CD4-positive, CD25-positive, alpha-beta regulatory T cell (primary cell): ENCODE measurements at regions not wholly inside any gene's neighbourhood (a gene's known extent, or its start where the extent isn't known, plus 50 kb on each side); places are given as distances from the start of the nearest gene placed in this dataset.

Experiments used
- ATAC-seq, 2 donors: fragments of 150-1000 bp; cut with Tn5 transposase; one replicate each; pipeline ENCODE4 v1.10.0; 2021; ENCODE audit warnings: low read depth in 2 of 2, moderate number of reproducible peaks in 2 of 2, moderate library complexity in 1 of 2
- DNase-seq, 3 donors: peaks; one replicate each; pipeline versions ENCODE4 v3.0.0 to v3.0.0-alpha.2; 2012 to 2022; ENCODE audit warnings: mixed read lengths in 1 of 3
- H3K27ac ChIP-seq: one replicate; pipeline ENCODE4 v1.7.0; 2013; ENCODE audit warnings: mild to moderate bottlenecking, low read length; ENCODE audit not compliant: insufficient read depth, poor library complexity, severe bottlenecking
- H3K27me3 ChIP-seq: one replicate; pipeline ENCODE4 v1.7.0; 2013; ENCODE audit warnings: low read length; ENCODE audit not compliant: control insufficient read depth, insufficient read depth
- H3K36me3 ChIP-seq: one replicate; pipeline ENCODE4 v1.7.0; 2013; ENCODE audit warnings: mild to moderate bottlenecking, low read length, moderate library complexity; ENCODE audit not compliant: control insufficient read depth, insufficient read depth
- H3K4me1 ChIP-seq: 2 replicates; pipeline ENCODE4 v1.7.0; 2013; ENCODE audit warnings: mild to moderate bottlenecking, low read length; ENCODE audit not compliant: insufficient read depth, control insufficient read depth, poor library complexity, severe bottlenecking
- H3K4me3 ChIP-seq: one replicate; pipeline ENCODE4 v1.7.0; 2013; ENCODE audit warnings: low read depth, mild to moderate bottlenecking, low read length, moderate library complexity
- H3K9me3 ChIP-seq, 2 experiments: 1 replicate in 1 of 2; 2 replicates in 1 of 2; pipeline ENCODE4 v1.7.0; 2013; ENCODE audit warnings: low read length in 2 of 2, mild to moderate bottlenecking in 1 of 2, moderate library complexity in 1 of 2; ENCODE audit not compliant: control insufficient read depth in 2 of 2
- H3K27ac Mint-ChIP-seq, 3 donors: one replicate each; pipeline ENCODE4 v1.8.0; 2020 to 2022; ENCODE audit warnings: mild to moderate bottlenecking in 3 of 3, mixed read lengths in 3 of 3, moderate library complexity in 2 of 3
- H3K27me3 Mint-ChIP-seq: one replicate; pipeline ENCODE4 v1.8.0; 2022; ENCODE audit warnings: mild to moderate bottlenecking, mixed read lengths
- H3K36me3 Mint-ChIP-seq: one replicate; pipeline ENCODE4 v1.8.0; 2020; ENCODE audit warnings: mixed read lengths
- H3K4me1 Mint-ChIP-seq, 4 donors: one replicate each; pipeline ENCODE4 v1.8.0; 2020 to 2022; ENCODE audit warnings: mixed read lengths in 4 of 4, mild to moderate bottlenecking in 1 of 4
- H3K4me3 Mint-ChIP-seq, 4 donors: one replicate each; pipeline ENCODE4 v1.8.0; 2020 to 2022; ENCODE audit warnings: mild to moderate bottlenecking in 4 of 4, mixed read lengths in 4 of 4, moderate library complexity in 3 of 4
- H3K9me3 Mint-ChIP-seq, 7 donors: one replicate each; pipeline ENCODE4 v1.8.0; 2020 to 2022; ENCODE audit warnings: mixed read lengths in 7 of 7, mild to moderate bottlenecking in 3 of 7, moderate library complexity in 2 of 7

GRCh38 chr1:188218289-188218688 lies 1389.5 kb downstream of the PLA2G4A start:
- Mint-ChIP-seq H3K4me1 (no peaks in the 10 kb centered on the region), H3K27me3 (no peaks in the 10 kb centered on the region), H3K27ac (no peak overlapping the region), H3K36me3 (no peaks in the 10 kb centered on the region), H3K9me3 (peaks cover 3 to 25% (median 4%) of the 10 kb centered on the region in 7 donors), H3K4me3 (no peak overlapping the region)
- H3K4me3 ChIP-seq = no peak overlapping the region
- DNase-seq (no peak), ATAC-seq (no peak)
- peaks cover 0 to 5% of the 10 kb centered on the region in 2 experiments for H3K9me3 ChIP-seq
- no peaks in the 10 kb centered on the region for H3K4me1 ChIP-seq
- no peak overlapping the region for H3K27ac ChIP-seq
- no peaks in the 10 kb centered on the region for H3K36me3 ChIP-seq
- no peaks in the 10 kb centered on the region for H3K27me3 ChIP-seq

- Histone ChIP-seq H3K4me1 (no peaks in the 10 kb centered on the region), H3K27ac (no peak overlapping the region), H3K9me3 (peaks cover 0 to 5% of the 10 kb centered on the region in 2 experiments), H3K36me3 (no peaks in the 10 kb centered on the region), H3K27me3 (no peaks in the 10 kb centered on the region), H3K4me3 (no peak overlapping the region)
- H3K9me3 Mint-ChIP-seq = peaks cover 0 to 23% (median 8%) of the 10 kb centered on the region in 7 donors
- no peak overlapping the region for H3K27ac Mint-ChIP-seq
- H3K36me3 Mint-ChIP-seq = no peaks in the 10 kb centered on the region
- DNase-seq = no peak
- ATAC-seq = no peak
- H3K27me3 Mint-ChIP-seq = no peaks in the 10 kb centered on the region
- no peaks in the 10 kb centered on the region for H3K4me1 Mint-ChIP-seq
- H3K4me3 Mint-ChIP-seq = no peak overlapping the region
Observed at GRCh38 chr1:188220051-188220450, 1391.3 kb downstream of the PLA2G4A start.

GRCh38 chr1:188224263-188224662 lies 1395.5 kb downstream of the PLA2G4A start:
- Histone ChIP-seq H3K27me3 (no peaks in the 10 kb centered on the region), H3K27ac (no peak overlapping the region), H3K4me3 (no peak overlapping the region), H3K36me3 (no peaks in the 10 kb centered on the region), H3K4me1 (no peaks in the 10 kb centered on the region), H3K9me3 (no peaks in the 10 kb centered on the region)
- H3K4me1 Mint-ChIP-seq = no peaks in the 10 kb centered on the region
- no peak for ATAC-seq
- H3K27ac Mint-ChIP-seq = no peak overlapping the region
- H3K4me3 Mint-ChIP-seq = peak overlapping the region in 1 of 4 donors; percentile 51
- DNase-seq = no peak
- H3K36me3 Mint-ChIP-seq = no peaks in the 10 kb centered on the region
- H3K9me3 Mint-ChIP-seq = peaks cover 0 to 38% (median 9%) of the 10 kb centered on the region in 7 donors
- H3K27me3 Mint-ChIP-seq = no peaks in the 10 kb centered on the region

- Mint-ChIP-seq H3K36me3 (no peaks in the 10 kb centered on the region), H3K4me1 (no peaks in the 10 kb centered on the region), H3K4me3 (peak overlapping the region in 1 of 4 donors; percentile 21), H3K27ac (no peak overlapping the region), H3K9me3 (peaks cover 0 to 38% (median 9%) of the 10 kb centered on the region in 7 donors), H3K27me3 (no peaks in the 10 kb centered on the region)
- H3K9me3 ChIP-seq = no peaks in the 10 kb centered on the region
- ATAC-seq (no peak), DNase-seq (no peak)
- no peak overlapping the region for H3K27ac ChIP-seq
- H3K4me1 ChIP-seq = no peaks in the 10 kb centered on the region
- H3K36me3 ChIP-seq = no peaks in the 10 kb centered on the region
- H3K4me3 ChIP-seq = no peak overlapping the region
- H3K27me3 ChIP-seq = no peaks in the 10 kb centered on the region
Observed at GRCh38 chr1:188225975-188226374, 1397.2 kb downstream of the PLA2G4A start.

GRCh38 chr1:188228623-188229022 lies 1399.9 kb downstream of the PLA2G4A start:
- Histone ChIP-seq H3K36me3 (no peaks in the 10 kb centered on the region), H3K4me3 (no peak overlapping the region), H3K9me3 (no peaks in the 10 kb centered on the region), H3K27me3 (no peaks in the 10 kb centered on the region), H3K4me1 (no peaks in the 10 kb centered on the region), H3K27ac (no peak overlapping the region)
- DNase-seq (no peak), ATAC-seq (no peak)
- Mint-ChIP-seq H3K27me3 (no peaks in the 10 kb centered on the region), H3K4me1 (no peaks in the 10 kb centered on the region), H3K4me3 (no peak overlapping the region), H3K36me3 (no peaks in the 10 kb centered on the region), H3K27ac (no peak overlapping the region), H3K9me3 (peaks cover 0 to 40% (median 10%) of the 10 kb centered on the region in 7 donors)

- H3K4me3 ChIP-seq = no peak overlapping the region
- H3K27ac ChIP-seq = no peak overlapping the region
- Mint-ChIP-seq H3K9me3 (peaks cover 0 to 15% (median 3%) of the 10 kb centered on the region in 7 donors), H3K36me3 (no peaks in the 10 kb centered on the region), H3K4me1 (no peaks in the 10 kb centered on the region), H3K27me3 (no peaks in the 10 kb centered on the region), H3K4me3 (no peak overlapping the region), H3K27ac (no peak overlapping the region)
- H3K27me3 ChIP-seq = no peaks in the 10 kb centered on the region
- DNase-seq (no peak), ATAC-seq (no peak)
- no peaks in the 10 kb centered on the region for H3K4me1 ChIP-seq
- no peaks in the 10 kb centered on the region for H3K36me3 ChIP-seq
- H3K9me3 ChIP-seq = no peaks in the 10 kb centered on the region
Observed at GRCh38 chr1:188237573-188238348, 1409.0 kb downstream of the PLA2G4A start.

GRCh38 chr1:188240772-188241406 lies 1412.1 kb downstream of the PLA2G4A start:
- H3K4me3 Mint-ChIP-seq = no peak overlapping the region
- H3K36me3 ChIP-seq = no peaks in the 10 kb centered on the region
- H3K4me1 ChIP-seq = no peaks in the 10 kb centered on the region
- DNase-seq (no peak), ATAC-seq (no peak)
- H3K9me3 Mint-ChIP-seq = peaks cover 0 to 11% (median 1%) of the 10 kb centered on the region in 7 donors
- no peaks in the 10 kb centered on the region for H3K27me3 Mint-ChIP-seq
- H3K4me1 Mint-ChIP-seq = no peaks in the 10 kb centered on the region
- no peak overlapping the region for H3K4me3 ChIP-seq
- H3K9me3 ChIP-seq = no peaks in the 10 kb centered on the region
- no peaks in the 10 kb centered on the region for H3K27me3 ChIP-seq
- no peak overlapping the region for H3K27ac ChIP-seq
- no peaks in the 10 kb centered on the region for H3K36me3 Mint-ChIP-seq
- H3K27ac Mint-ChIP-seq = no peak overlapping the region

- no peaks in the 10 kb centered on the region for H3K9me3 ChIP-seq
- no peak overlapping the region for H3K27ac Mint-ChIP-seq
- no peak overlapping the region for H3K4me3 Mint-ChIP-seq
- no peak overlapping the region for H3K4me3 ChIP-seq
- no peak overlapping the region for H3K27ac ChIP-seq
- peaks cover 0 to 12% (median 1%) of the 10 kb centered on the region in 7 donors for H3K9me3 Mint-ChIP-seq
- no peaks in the 10 kb centered on the region for H3K4me1 Mint-ChIP-seq
- H3K36me3 Mint-ChIP-seq = no peaks in the 10 kb centered on the region
- DNase-seq (no peak), ATAC-seq (no peak)
- no peaks in the 10 kb centered on the region for H3K27me3 Mint-ChIP-seq
- no peaks in the 10 kb centered on the region for H3K36me3 ChIP-seq
- H3K27me3 ChIP-seq = no peaks in the 10 kb centered on the region
- H3K4me1 ChIP-seq = no peaks in the 10 kb centered on the region
Observed at GRCh38 chr1:188241629-188242028, 1412.9 kb downstream of the PLA2G4A start.
